MV-4-11 (cell line): ENCODE measurements at regions not wholly inside any gene's neighbourhood (a gene's known extent, or its start where the extent isn't known, plus 50 kb on each side); places are given as distances from the start of the nearest gene placed in this dataset.
"Not testable (repeated sequence)": the region's sequence is repeated elsewhere in the genome, so short reads cannot be mapped to it uniquely, and the experiment has no call there.

Experiments
- DNase-seq: peaks from one replicate; lab custom pipeline; 2025; lab: John Stamatoyannopoulos, UW

DNA sequence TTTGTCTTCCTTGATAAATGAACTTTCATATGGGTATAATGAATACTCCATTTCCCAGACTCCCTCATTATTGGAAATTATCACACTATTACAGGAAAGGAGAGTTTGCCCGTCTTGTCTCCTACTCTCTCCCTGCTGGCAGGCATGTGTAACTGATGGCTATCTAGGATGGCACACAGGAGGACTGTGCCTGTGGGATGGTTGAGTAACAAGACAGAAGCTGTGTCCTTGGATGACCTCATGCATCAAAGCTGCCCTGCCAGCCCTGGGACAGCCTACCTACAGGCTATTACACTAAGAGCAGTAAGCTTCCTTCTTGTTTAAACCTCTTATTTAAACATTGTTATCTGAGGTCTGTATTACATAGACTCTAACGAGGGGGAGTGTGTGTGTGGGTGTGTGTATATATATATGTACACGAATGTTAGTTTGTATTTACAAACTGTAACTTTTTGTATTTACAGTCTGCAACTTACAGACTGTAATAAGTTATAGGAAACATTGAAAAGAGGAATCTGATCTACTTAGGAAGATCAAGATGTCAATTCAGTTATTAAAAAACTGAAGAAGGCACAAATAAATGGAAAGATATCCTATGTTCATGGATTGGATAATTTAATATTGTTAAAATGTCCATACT, 247.6 kb upstream of the ACO1 start:
- no peak for DNase-seq

DNA sequence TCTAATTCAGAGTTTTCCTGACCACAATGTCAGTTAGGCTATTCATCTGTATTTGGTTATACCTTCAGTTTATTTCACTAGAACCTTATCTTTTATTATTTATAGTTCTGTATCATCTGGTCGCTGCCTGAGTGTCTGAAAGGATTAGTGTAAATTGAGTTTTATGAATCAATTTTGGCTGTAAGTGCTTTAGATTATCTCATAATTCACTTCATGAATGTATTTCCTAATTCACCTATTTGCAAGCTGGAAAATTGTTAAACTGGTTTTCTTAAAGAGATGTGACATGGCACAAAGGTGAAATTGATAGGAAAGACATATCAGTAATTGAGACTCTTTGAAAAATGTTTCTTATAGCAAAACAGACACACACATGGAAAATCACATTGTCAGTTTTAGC, 242.4 kb upstream of the ACO1 start:
- no peak for DNase-seq

GRCh38 chr9:32148553-32148952, 235.9 kb upstream of the ACO1 start:
- not testable (repeated sequence) for DNase-seq

DNA sequence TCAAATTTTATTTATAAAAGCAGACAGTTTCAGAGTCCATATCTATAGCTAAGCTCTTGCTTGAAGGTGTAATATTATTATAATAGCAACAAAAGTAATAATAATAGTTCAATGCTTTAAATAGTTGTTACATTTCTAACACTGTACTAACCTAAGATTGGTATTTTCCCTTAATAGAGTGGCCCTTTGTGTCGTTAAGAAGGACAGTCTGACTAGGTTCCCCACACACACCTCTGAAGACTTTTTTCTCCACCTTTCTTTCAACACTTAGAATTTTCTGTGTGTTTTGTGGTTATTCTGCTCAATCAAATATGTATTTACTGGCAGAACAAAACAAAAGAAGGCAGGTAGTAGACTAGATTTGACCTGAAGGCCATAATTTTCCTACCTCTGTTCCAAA, 223.2 kb upstream of the ACO1 start:
- no peak for DNase-seq

DNA sequence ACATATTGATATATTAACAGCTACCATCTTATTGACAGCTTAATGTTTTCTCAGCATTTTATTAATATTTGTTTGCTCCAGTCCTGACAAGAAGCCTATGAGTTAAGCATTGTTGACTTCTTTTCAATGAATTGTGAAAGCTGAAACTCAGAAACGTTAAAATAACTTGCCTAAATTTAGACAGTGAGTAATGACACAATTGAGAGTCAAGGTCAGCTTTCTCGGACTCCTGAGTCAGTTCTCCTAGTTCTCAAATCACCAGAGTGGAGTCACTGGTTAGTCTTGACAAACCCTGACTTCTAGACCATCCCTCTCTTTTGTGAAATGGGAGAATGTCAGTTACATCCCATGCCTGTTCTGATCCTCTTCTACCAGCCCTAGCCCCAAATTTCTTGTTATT, 222.7 kb upstream of the ACO1 start:
- no peak for DNase-seq

DNA sequence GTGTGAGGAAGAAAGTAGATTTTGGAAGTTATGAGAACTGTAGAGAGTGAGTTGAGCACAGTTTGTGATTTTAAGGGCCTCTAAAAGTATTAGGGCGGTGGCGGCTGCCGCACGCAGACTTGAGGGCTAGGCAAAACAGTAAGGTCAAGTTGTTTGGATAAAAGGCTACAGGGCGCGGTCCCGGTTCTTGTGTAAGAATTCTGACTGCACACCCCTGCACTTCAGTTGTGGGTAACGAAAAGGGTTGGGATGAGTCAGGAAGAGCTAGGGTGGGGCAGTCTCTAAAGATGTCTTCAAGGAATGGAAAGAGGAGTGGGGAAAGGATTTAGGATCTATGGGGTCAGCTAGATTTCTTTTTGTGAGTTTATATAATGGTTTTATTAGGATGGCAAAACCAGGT, 218.1 kb upstream of the ACO1 start:
- DNase-seq = not testable (repeated sequence)

GRCh38 chr9:32171339-32171738, 213.1 kb upstream of the ACO1 start:
- no peak for DNase-seq

GRCh38 chr9:32172256-32172655, 212.2 kb upstream of the ACO1 start:
- DNase-seq = no peak

- no peak for DNase-seq
These were observed 207.0 kb upstream of the ACO1 start for GRCh38 chr9:32177396-32177795.

DNA sequence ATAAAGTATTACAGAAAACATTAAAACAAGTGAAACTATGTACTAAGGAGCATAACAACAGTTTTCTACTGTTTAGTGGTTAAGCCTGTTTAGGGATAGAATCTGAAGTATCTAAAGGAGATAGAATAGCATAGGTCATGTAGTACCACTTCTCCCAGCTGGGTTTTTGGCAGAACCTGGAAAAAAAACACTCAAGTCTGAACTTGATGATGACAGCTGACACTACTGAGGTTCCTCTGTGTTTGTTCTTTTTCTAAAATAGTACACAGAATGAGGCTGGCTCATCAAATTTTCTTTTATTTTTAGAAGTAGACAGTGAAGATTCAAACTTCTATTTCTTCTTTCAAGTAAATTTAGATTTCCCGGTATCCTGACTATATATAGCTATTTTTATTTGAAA, 203.8 kb upstream of the ACO1 start:
- no peak for DNase-seq

GRCh38 chr9:32200241-32200640, 184.2 kb upstream of the ACO1 start:
- no peak for DNase-seq

DNA sequence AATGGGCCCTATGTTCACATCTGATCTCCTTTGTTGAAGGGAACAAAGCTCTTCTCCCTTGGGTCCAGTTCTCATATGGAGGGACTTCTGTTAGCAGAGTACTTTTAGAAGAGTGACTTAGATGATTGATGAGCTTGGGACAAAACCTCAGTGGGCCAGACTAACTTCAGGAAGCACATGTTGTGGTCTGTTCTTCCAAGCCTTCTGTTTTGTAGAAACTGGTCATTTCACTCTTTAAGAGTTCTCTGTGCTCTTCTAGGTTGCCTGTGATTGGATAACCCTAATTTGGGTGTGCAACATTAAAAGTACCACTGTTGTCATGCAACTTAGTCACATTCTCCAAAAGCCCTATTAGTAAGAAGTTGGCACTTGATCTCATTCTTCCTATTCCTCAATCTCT, 183.5 kb upstream of the ACO1 start:
- peak; percentile 17 for DNase-seq

DNA sequence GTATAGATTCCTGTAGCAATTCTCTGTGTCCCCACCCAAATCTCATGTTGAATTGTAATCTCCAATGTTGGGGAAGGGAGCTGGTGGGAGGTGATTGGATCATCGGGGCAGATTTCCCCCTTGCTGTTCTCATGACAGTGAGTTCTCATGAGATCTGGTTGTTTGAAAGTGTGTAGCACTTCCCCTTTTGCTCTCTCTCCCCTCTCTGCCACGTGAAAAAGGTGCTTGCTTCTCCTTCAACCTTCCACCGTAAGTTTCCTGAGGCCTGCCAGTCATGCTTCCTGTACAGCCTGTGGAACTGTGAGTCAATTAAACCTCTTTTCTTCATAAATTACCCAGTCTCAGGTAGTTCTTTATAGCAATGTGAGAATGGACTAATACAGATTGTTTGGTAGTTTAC, 175.3 kb upstream of the ACO1 start:
- not testable (repeated sequence) for DNase-seq

- DNase-seq = no peak
These were observed 166.2 kb upstream of the ACO1 start for GRCh38 chr9:32218100-32218767.

- DNase-seq = no peak
These were observed 163.7 kb upstream of the ACO1 start for GRCh38 chr9:32220750-32221149.

GRCh38 chr9:32234451-32234850, 150.0 kb upstream of the ACO1 start:
- DNase-seq = no peak

DNA sequence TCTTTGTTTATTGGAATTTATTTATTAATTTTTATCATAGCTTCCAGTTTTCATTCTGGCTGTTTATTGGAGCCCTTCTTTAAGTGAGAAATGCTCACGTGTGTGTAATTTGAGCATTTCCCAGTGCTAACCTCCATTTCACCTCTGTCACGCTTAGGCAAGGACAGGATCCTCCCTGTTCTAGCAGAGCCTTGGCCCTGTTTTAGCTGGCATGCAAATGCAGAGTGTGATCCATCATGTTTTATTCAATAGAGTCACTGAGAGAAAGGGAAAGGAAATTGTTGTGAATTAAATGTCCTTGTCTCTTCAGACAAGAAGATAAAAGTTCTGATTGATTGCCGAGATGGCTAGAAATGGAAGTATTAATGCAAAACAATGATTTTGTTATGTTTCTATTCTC, 137.3 kb upstream of the ACO1 start:
- DNase-seq = no peak

DNA sequence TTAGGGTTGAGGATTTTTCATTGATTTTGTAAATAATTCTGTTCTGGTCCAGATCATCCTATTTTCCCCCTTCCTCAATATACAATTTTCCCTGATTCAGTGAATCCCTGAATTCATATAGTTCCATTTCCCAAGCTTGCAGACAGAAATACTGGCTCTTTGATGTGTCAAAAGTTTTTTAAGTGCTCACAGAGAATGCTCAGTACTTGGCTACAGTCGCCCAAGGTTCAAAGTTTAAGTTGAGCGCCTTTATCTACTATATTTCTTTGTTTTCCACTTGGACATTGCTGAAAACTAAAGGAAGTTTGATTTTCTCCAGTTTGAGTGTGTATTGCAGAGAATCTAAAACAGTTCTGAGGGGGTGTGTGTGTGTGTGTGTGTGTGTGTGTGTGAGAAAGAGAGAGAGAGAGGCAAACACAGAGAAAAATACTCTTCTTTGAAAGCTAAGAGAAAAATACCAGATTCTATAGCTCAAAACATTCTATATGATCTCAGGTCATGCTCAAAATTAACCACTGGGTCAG, 136.2 kb upstream of the ACO1 start:
- DNase-seq = no peak

DNA sequence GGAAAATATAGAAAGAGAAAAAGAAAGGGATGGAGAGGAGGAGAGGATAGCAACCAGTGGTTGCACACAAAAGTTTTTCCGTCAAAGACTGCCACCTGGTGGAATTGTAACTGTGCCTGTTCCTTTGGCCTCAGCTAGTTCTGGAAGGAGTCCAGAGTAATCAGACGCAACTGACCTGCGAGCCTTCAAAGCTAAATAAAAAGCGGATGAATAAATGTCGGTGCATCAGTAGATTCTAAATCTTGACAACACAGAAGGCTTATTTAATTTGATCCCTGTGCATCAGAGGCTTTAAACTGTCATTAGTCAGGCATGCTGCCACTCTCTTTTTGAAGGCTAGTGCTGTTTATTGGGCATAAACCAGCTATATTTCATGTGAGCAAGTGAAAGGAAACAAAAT, 132.9 kb upstream of the ACO1 start:
- peak; percentile 56 for DNase-seq

DNA sequence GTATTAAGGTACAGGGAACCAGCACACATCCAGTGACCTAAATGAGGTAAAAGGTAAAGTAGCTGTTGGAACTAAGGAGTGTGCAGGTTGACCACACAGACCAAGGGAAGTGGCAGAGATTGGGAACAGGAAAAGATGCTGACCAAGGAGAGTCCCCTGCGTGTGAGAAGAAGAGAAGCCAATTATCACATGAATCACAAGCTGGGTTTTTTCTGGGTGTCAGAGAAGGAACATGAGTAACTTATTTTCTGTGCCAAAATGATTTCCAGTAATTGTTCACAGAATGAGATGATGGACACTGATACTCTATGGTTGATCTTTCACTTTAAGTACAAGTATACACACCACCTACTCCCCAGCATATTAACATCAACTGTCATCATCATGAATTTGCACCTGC, 130.7 kb upstream of the ACO1 start:
- no peak for DNase-seq

- DNase-seq = no peak
These were observed 129.4 kb upstream of the ACO1 start for GRCh38 chr9:32255026-32255425.

- DNase-seq = peak; percentile 88
These were observed 126.0 kb upstream of the ACO1 start for GRCh38 chr9:32258482-32258881.

- DNase-seq = no peak
These were observed 124.1 kb upstream of the ACO1 start for GRCh38 chr9:32260151-32260862.
